KOPT-K1 (cell line): ENCODE measurements at regions not wholly inside any gene's neighbourhood (a gene's known extent, or its start where the extent isn't known, plus 50 kb on each side); places are given as distances from the start of the nearest gene placed in this dataset.

Source experiments
- H3K27ac ChIP-seq: fragments of 200-600 bp; sonication (generic); 2 replicates; pipeline ENCODE4 v1.5.1; 2016; ENCODE audit warnings: antibody characterized with exemption, mild to moderate bottlenecking, low read depth, low read length; ENCODE audit not compliant: poor library complexity, severe bottlenecking
- H3K36me3 ChIP-seq: fragments of 200-600 bp; sonication (generic); 2 replicates; pipeline ENCODE4 v1.5.1; 2017; ENCODE audit warnings: antibody characterized with exemption, mild to moderate bottlenecking, low read length, moderate library complexity; ENCODE audit not compliant: insufficient read depth
- H3K9me3 ChIP-seq: fragments of 200-600 bp; sonication (generic); 2 replicates; pipeline ENCODE4 v1.5.1; 2017; ENCODE audit warnings: antibody characterized with exemption, low read length, mild to moderate bottlenecking; ENCODE audit not compliant: insufficient read depth, poor library complexity, severe bottlenecking

- H3K9me3 ChIP-seq, result peaks cover 7% of the 10 kb centered on the region
- no peak overlapping the region for H3K27ac ChIP-seq
- H3K36me3 ChIP-seq, result no peaks in the 10 kb centered on the region
Measured at GRCh38 chr13:44075113-44075512, 195.4 kb downstream of the LACC1 start.

- H3K9me3 ChIP-seq, result no peaks in the 10 kb centered on the region
- no peak overlapping the region for H3K27ac ChIP-seq
- no peaks in the 10 kb centered on the region for H3K36me3 ChIP-seq
Measured at GRCh38 chr13:44078806-44079376, 199.2 kb downstream of the LACC1 start.

DNA sequence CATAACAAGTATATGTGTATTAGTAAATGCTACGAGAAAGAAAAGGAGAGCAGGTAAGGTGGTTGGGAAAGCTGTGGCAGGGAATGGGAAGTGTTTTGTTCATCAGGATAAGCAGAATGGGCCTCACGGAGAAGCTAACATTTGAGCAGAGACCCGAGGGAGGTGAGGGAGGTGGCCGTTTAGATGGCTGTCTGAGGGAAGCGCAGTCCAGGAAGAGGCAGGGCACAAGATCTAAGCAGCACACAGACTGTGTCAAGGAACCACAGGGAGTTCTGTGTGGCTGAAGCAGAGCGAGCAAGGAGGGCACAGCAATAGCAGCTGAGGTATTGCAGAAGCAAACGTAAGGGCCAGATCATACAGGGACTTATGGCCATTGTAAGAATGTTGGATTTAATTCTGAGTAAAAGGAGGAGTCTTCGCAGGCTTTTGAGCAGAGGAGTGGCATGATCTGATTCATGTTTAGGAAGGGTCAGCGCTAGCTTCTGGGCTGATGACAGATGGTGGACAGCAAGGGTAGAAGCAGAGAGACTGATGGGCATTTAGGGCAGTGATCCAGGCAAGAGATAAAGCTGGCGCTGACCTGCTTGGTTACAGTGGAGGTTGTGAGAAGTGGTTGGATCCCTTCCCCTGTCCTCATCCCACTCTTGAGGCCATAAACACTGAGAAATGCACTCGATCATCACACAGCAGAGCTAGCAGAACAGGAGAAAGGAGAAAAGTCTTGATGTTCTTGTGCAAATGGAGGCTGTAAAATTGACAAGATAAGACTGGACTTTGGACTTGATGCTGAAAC lies 199.9 kb downstream of the LACC1 start:
- no peak overlapping the region for H3K27ac ChIP-seq
- no peaks in the 10 kb centered on the region for H3K36me3 ChIP-seq
- H3K9me3 ChIP-seq, result no peaks in the 10 kb centered on the region

DNA sequence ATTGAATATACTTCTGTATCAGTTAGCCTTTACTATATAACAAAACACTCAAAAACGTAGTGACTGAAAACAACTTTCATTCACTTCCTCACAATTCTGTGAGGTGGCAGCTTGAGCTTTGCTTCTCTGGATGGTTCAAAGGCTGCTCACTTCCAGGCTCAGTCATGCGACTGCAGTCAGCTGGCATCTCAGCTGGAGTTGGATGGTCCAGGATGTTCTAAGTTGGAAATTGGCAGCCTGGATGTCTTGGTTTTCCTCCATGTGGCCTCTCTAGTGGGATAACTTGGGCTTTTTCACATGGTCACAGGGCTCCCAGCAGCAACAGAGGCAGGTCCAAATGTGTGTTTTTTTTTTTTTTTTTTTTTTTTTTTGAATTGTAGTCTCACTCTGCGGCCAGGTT lies 204.4 kb downstream of the LACC1 start:
- H3K36me3 ChIP-seq, result no peaks in the 10 kb centered on the region
- no peak overlapping the region for H3K27ac ChIP-seq
- H3K9me3 ChIP-seq, result peaks cover 3% of the 10 kb centered on the region

- H3K36me3 ChIP-seq, result no peaks in the 10 kb centered on the region
- H3K27ac ChIP-seq, result no peak overlapping the region
- H3K9me3 ChIP-seq, result peaks cover 15% of the 10 kb centered on the region
Measured at GRCh38 chr13:44086389-44086788, 206.7 kb downstream of the LACC1 start.

DNA sequence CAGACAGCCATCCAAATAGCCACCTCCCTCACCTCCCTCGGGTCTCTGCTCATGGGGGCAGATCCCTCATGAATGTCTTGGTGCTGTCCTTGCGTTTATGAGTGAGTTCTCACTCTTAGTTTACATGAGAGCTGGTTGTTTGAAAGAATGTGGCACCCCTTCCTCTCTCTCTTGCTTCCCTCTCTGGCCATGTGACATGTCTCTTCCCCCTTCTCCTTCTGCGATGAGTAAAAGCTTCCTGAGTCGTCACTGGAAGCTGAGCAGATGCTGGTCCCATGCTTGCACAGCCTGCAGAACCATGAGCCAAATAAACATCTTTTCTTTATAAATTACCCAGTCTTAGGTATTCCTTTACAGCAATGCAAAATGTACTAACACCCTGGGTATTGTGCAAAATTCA lies 208.7 kb downstream of the LACC1 start:
- H3K36me3 ChIP-seq, result no peaks in the 10 kb centered on the region
- H3K9me3 ChIP-seq, result peaks cover 15% of the 10 kb centered on the region
- no peak overlapping the region for H3K27ac ChIP-seq

- Histone ChIP-seq H3K9me3 (peaks cover 15% of the 10 kb centered on the region), H3K27ac (no peak overlapping the region), H3K36me3 (no peaks in the 10 kb centered on the region)
Measured at GRCh38 chr13:44088991-44089413, 209.3 kb downstream of the LACC1 start.

GRCh38 chr13:44089452-44089851 lies 209.7 kb downstream of the LACC1 start:
- Histone ChIP-seq H3K36me3 (no peaks in the 10 kb centered on the region), H3K9me3 (peaks cover 15% of the 10 kb centered on the region), H3K27ac (no peak overlapping the region)

GRCh38 chr13:44092078-44092970 lies 212.6 kb downstream of the LACC1 start:
- Histone ChIP-seq H3K9me3 (peaks cover 14% of the 10 kb centered on the region), H3K27ac (no peak overlapping the region), H3K36me3 (no peaks in the 10 kb centered on the region)

GRCh38 chr13:44093607-44094564 lies 214.2 kb downstream of the LACC1 start:
- no peaks in the 10 kb centered on the region for H3K36me3 ChIP-seq
- H3K9me3 ChIP-seq, result peaks cover 12% of the 10 kb centered on the region
- H3K27ac ChIP-seq, result no peak overlapping the region

DNA sequence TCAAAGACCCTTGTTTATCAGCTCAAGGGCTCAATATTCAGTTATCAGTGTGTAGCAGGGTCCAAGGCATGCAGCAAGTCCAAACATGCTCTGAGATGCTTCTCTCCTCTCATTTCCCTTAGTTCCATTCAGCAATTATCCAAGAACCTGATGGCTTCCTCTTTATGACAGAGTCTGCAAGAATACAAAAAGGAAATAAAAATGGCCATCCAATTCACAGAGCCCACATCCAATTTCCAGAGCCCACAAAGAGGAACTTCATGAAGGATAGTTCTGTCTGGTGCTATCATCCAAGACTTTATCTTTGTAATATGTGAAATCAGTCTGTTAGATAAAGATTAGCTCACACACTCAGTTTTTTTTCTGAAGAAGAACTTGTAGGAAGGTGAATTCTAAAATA lies 217.2 kb downstream of the LACC1 start:
- H3K9me3 ChIP-seq, result peaks cover 4% of the 10 kb centered on the region
- no peaks in the 10 kb centered on the region for H3K36me3 ChIP-seq

DNA sequence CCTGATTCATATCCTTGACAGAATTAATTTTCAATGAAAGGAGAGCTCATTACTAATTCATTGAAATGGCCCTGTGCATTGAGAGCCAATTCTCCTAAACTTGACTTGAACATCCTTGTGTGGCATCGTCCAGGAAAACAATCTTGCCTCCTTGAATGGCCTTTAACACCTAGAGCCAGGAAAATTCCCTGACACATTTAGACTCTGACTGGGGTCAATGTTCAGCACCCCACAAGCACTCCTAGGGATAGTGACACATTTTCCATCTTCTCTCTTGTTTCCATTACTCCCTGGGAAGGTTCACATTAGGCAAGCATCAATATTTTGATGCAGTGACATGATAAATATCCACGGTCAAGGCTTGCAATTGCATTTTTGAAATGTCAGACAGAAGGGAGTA lies 218.9 kb downstream of the LACC1 start:
- Histone ChIP-seq H3K36me3 (no peaks in the 10 kb centered on the region), H3K27ac (no peak overlapping the region), H3K9me3 (peaks cover 4% of the 10 kb centered on the region)

More for the DNA sequence above, 217.2 kb downstream of the LACC1 start:
- H3K27ac ChIP-seq, result no peak overlapping the region

DNA sequence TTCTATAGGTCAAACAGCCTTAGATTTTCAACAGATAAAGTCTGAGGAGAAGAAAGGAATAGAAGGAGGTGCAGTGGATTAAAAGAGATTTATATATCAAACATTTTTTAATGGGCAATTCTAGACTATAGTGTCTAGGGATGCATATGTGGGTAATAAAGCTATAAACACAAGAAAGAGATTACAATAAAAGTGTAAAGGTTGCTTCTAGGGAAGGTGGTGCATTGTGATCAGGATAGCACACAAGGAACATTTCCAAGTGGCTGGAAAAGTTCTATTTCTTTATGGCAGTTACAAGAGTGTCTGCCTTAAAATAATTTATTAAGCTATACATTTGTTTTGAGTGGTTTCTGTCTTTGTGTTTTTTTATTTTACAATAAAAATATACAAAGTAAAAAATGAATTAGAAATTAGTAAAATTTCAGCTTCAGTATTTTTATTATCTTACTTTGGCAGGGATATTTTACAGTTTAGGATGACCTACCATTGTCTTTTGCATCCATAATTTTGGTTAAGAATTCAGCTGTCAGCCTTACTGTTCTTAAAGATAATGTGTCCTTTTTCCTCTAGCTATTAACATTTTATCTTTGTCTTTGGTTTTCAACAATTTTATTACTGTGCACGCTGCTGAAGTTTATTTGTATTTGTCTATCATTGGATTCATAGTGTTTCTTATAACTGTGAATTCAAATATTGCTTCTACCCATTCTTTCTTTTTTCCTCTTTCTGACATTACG lies 221.8 kb downstream of the LACC1 start:
- H3K27ac ChIP-seq, result no peak overlapping the region
- H3K36me3 ChIP-seq, result no peaks in the 10 kb centered on the region
- peaks cover 4% of the 10 kb centered on the region for H3K9me3 ChIP-seq
